GM12891 (cell line): ENCODE measurements at regions not wholly inside any gene's neighbourhood (a gene's known extent, or its start where the extent isn't known, plus 50 kb on each side); places are given as distances from the start of the nearest gene placed in this dataset.

ENCODE experiments used
- POLR2A ChIP-seq: IDR thresholded peaks from 2 replicates; pipeline ENCODE4 v1.6.1; 2011; ENCODE audit warnings: low read depth, low read length, control low read depth
- POLR2AphosphoS5 ChIP-seq: IDR thresholded peaks from 2 replicates; pipeline ENCODE4 v1.6.1; 2011; ENCODE audit warnings: low read depth, low read length, control low read depth
- SPI1 ChIP-seq: IDR thresholded peaks from 2 replicates; pipeline ENCODE4 v1.6.1; 2011; ENCODE audit warnings: low read depth, low read length, control low read depth
- TAF1 ChIP-seq: IDR thresholded peaks from 2 replicates; pipeline ENCODE4 v1.6.1; 2011; ENCODE audit warnings: low read depth, low read length, control low read depth

- TF ChIP-seq POLR2A (no peak), POLR2AphosphoS5 (no peak), SPI1 (no peak), TAF1 (no peak)
These were observed 294.8 kb upstream of the TMPO start for GRCh38 chr12:98220636-98221035.
